ENCODE measurements at regions not wholly inside any gene's neighbourhood (a gene's known extent, or its start where the extent isn't known, plus 50 kb on each side); places are given as distances from the start of the nearest gene placed in this dataset.

DNA sequence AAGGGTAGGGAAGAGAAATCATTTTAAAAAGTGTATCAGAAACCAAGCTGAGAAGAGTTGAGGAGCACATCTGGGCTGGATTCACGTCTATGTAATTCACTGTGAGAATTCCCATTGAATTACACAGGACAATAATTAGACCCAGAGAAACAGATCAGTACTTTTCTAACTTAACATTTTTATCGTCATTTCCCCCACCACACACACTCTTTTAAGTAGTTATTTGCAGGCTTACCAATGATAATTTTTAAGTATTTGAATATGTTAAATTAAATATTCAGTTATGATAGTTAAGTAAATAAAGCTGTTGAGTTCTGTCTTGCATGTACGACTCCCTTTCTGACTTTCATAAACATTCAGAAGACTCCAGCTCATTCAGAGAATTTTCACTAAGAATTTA lies 165.4 kb upstream of the PITX2 start:
- Histone ChIP-seq H3K4me2 (ENCODE audit: control insufficient read depth, extremely low read depth, insufficient read depth, low read depth, low read length) (no peak overlapping the region), H2AFZ (ENCODE audit: control insufficient read depth, low read length) (no peak overlapping the region), H3K79me2 (ENCODE audit: control insufficient read depth, insufficient read depth, low read length) (no peaks in the 10 kb centered on the region), H3K4me3 (ENCODE audit: control insufficient read depth in 2 of 3, extremely low read depth in 1 of 3, insufficient read depth in 2 of 3, low read depth in 1 of 3, low read length in 3 of 3) (no peak overlapping the region), H3K27me3 (ENCODE audit: control insufficient read depth, extremely low read depth, insufficient read depth, low read length) (no peaks in the 10 kb centered on the region), H3K9ac (ENCODE audit: control insufficient read depth, extremely low read depth, insufficient read depth, low read length) (no peak overlapping the region), H3K9me3 (ENCODE audit: control insufficient read depth, low read depth, low read length) (no peaks in the 10 kb centered on the region), H3K36me3 (ENCODE audit: control insufficient read depth in 2 of 2, extremely low read depth in 1 of 2, insufficient read depth in 2 of 2, low read length in 2 of 2) (no peaks in the 10 kb centered on the region), H4K20me1 (ENCODE audit: control insufficient read depth, extremely low read depth, insufficient read depth, low read length) (no peaks in the 10 kb centered on the region), H3K9me1 (ENCODE audit: control insufficient read depth, extremely low read depth, insufficient read depth, low read length) (no peaks in the 10 kb centered on the region), H3K27ac (ENCODE audit: control insufficient read depth, insufficient read depth, low read length) (no peak overlapping the region), H3K4me1 (ENCODE audit: control insufficient read depth, extremely low read depth, insufficient read depth, low read length) (no peaks in the 10 kb centered on the region)
- dilution Hi-C loops (cut with MboI; ENCODE audit: extremely low pct_ligation_motif_present, low sequenced_read_pairs), result no loop called here
- FAIRE-seq (no peak), DNase-seq (ENCODE audit: low read depth, low spot score) (no peak)
- TF ChIP-seq, protein P1, sequence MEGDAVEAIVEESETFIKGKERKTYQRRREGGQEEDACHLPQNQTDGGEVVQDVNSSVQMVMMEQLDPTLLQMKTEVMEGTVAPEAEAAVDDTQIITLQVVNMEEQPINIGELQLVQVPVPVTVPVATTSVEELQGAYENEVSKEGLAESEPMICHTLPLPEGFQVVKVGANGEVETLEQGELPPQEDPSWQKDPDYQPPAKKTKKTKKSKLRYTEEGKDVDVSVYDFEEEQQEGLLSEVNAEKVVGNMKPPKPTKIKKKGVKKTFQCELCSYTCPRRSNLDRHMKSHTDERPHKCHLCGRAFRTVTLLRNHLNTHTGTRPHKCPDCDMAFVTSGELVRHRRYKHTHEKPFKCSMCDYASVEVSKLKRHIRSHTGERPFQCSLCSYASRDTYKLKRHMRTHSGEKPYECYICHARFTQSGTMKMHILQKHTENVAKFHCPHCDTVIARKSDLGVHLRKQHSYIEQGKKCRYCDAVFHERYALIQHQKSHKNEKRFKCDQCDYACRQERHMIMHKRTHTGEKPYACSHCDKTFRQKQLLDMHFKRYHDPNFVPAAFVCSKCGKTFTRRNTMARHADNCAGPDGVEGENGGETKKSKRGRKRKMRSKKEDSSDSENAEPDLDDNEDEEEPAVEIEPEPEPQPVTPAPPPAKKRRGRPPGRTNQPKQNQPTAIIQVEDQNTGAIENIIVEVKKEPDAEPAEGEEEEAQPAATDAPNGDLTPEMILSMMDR (optimal IDR thresholded peaks at IDR 0.05 in 1 of 3, IDR thresholded peaks at IDR 0.05 in 1 of 3, conservative IDR thresholded peaks at IDR 0.05 in 1 of 3; ENCODE audit: extremely low read depth in 1 of 3, insufficient read depth in 2 of 3, low read length in 3 of 3), result no peak
- TF ChIP-seq EZH2 (IDR thresholded peaks at IDR 0.05; ENCODE audit: low read length), result no peak

DNA sequence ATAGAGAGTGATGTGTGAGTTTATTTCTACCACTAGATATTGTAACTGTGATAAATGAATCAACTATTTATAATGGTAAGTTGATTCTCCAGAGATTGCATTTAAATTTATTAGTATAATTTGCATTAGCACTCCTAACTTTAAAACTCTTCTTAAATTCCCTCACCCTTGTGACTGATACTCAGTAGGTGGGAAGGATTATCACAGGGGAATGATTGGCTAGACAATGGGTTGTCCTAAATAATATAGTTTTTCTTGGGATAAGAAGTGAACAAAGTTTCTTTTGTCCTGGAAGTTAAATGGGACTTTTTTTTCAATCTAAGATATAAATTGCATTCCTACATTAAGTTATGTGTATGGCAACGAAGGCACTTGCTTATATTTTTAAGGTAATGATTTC lies 169.2 kb upstream of the PITX2 start:
- H2AFZ ChIP-seq (ENCODE audit: control insufficient read depth, low read length), result no peak overlapping the region
- no peak overlapping the region for H3K9ac ChIP-seq (ENCODE audit: control insufficient read depth, extremely low read depth, insufficient read depth, low read length)
- no peaks in the 10 kb centered on the region for H4K20me1 ChIP-seq (ENCODE audit: control insufficient read depth, extremely low read depth, insufficient read depth, low read length)
- no peaks in the 10 kb centered on the region for H3K36me3 ChIP-seq (ENCODE audit: control insufficient read depth in 2 of 2, extremely low read depth in 1 of 2, insufficient read depth in 2 of 2, low read length in 2 of 2)
- H3K9me3 ChIP-seq (ENCODE audit: control insufficient read depth, low read depth, low read length), result no peaks in the 10 kb centered on the region
- no peak overlapping the region for H3K27ac ChIP-seq (ENCODE audit: control insufficient read depth, insufficient read depth, low read length)
- H3K4me1 ChIP-seq (ENCODE audit: control insufficient read depth, extremely low read depth, insufficient read depth, low read length), result no peaks in the 10 kb centered on the region
- H3K9me1 ChIP-seq (ENCODE audit: control insufficient read depth, extremely low read depth, insufficient read depth, low read length), result no peaks in the 10 kb centered on the region
- H3K27me3 ChIP-seq (ENCODE audit: control insufficient read depth, extremely low read depth, insufficient read depth, low read length), result no peaks in the 10 kb centered on the region
- H3K79me2 ChIP-seq (ENCODE audit: control insufficient read depth, insufficient read depth, low read length), result no peaks in the 10 kb centered on the region
- TF ChIP-seq EZH2 (IDR thresholded peaks at IDR 0.05; ENCODE audit: low read length), result no peak
- TF ChIP-seq, protein P1 (optimal IDR thresholded peaks at IDR 0.05 in 1 of 3, IDR thresholded peaks at IDR 0.05 in 1 of 3, conservative IDR thresholded peaks at IDR 0.05 in 1 of 3; ENCODE audit: extremely low read depth in 1 of 3, insufficient read depth in 2 of 3, low read length in 3 of 3), result no peak
- dilution Hi-C loops (cut with MboI; ENCODE audit: extremely low pct_ligation_motif_present, low sequenced_read_pairs), result no loop called here
- no peak overlapping the region for H3K4me2 ChIP-seq (ENCODE audit: control insufficient read depth, extremely low read depth, insufficient read depth, low read depth, low read length)
- H3K4me3 ChIP-seq (ENCODE audit: control insufficient read depth in 2 of 3, extremely low read depth in 1 of 3, insufficient read depth in 2 of 3, low read depth in 1 of 3, low read length in 3 of 3), result no peak overlapping the region
- DNase-seq (ENCODE audit: low read depth, low spot score) (no peak), FAIRE-seq (no peak)

Measured in keratinocyte (primary cell).